Uterus (tissue), 3 donors: ENCODE measurements at regions not wholly inside any gene's neighbourhood (a gene's known extent, or its start where the extent isn't known, plus 50 kb on each side); places are given as distances from the start of the nearest gene placed in this dataset.

Source experiments
- DNase-seq, 2 donors: peaks; one replicate each; pipeline ENCODE4 v3.0.0-alpha.2; 2019 to 2020
- H3K27ac ChIP-seq, 2 donors: fragments of 200-600 bp; sonication (generic); 1 replicate in 1 of 2; 2 replicates in 1 of 2; pipeline ENCODE4 v1.5.1; 2016 to 2018
- H3K27me3 ChIP-seq, 2 donors: fragments of 200-600 bp; sonication (generic); one replicate each; pipeline ENCODE4 v1.5.1; 2018 to 2019; ENCODE audit warnings: control low read depth in 1 of 2
- H3K36me3 ChIP-seq, 2 donors: fragments of 200-600 bp; sonication (generic); one replicate each; pipeline ENCODE4 v1.5.1; 2019; ENCODE audit warnings: control low read depth in 1 of 2
- H3K4me1 ChIP-seq, 2 donors: fragments of 200-600 bp; sonication (generic); one replicate each; pipeline ENCODE4 v1.5.1; 2018 to 2019; ENCODE audit warnings: control low read depth in 1 of 2
- H3K4me3 ChIP-seq, 2 donors: fragments of 200-600 bp; sonication (generic); 1 replicate in 1 of 2; 2 replicates in 1 of 2; pipeline ENCODE4 v1.5.1; 2018 to 2019; ENCODE audit warnings: mild to moderate bottlenecking in 1 of 2
- H3K9me3 ChIP-seq, 2 donors: fragments of 200-600 bp; sonication (generic); one replicate each; pipeline ENCODE4 v1.5.1; 2019; ENCODE audit warnings: control low read depth in 1 of 2
- CTCF ChIP-seq, 4 experiments: fragments of 200-600 bp in 2 of 4; fragments of 450-650 bp in 2 of 4; sonication (generic) in 2 of 4; IDR thresholded peaks; one replicate each; pipeline ENCODE4 v1.5.1; 2016 to 2019; ENCODE audit warnings: antibody characterized with exemption in 4 of 4, mild to moderate bottlenecking in 2 of 4, moderate library complexity in 1 of 4
- POLR2A ChIP-seq, 2 donors: fragments of 450-650 bp; IDR thresholded peaks; one replicate each; pipeline ENCODE4 v1.6.1; 2016; ENCODE audit warnings: antibody characterized with exemption in 2 of 2, mild to moderate bottlenecking in 1 of 2, moderate library complexity in 1 of 2
- intact Hi-C: fragments of 100-400 bp; cut with DNase I; formaldehyde crosslinking; loops from one replicate; pipeline ENCODE4 v1.15.1; 2023; ENCODE audit warnings: low total_unique reads
- donor health status: DM: yes; HTN: yes; CAD: no.

GRCh38 chr9:86695910-86696424 is 251.3 kb downstream of the GAS1 start:
- intact Hi-C loops, result no loop called here
- H3K27ac ChIP-seq, result peak overlapping the region in 1 of 2 donors; percentile 10
- no peaks in the 10 kb centered on the region for H3K36me3 ChIP-seq
- peaks cover 0 to 15% of the 10 kb centered on the region in 2 donors for H3K4me1 ChIP-seq
- TF ChIP-seq CTCF (IDR thresholded peaks at IDR 0.05), result no peak
- TF ChIP-seq POLR2A (IDR thresholded peaks at IDR 0.05), result no peak
- no peak for DNase-seq
- no peak overlapping the region for H3K4me3 ChIP-seq
- no peaks in the 10 kb centered on the region for H3K9me3 ChIP-seq
- no peaks in the 10 kb centered on the region for H3K27me3 ChIP-seq

GRCh38 chr9:86690034-86690433 is 257.3 kb downstream of the GAS1 start:
- H3K4me3 ChIP-seq, result no peak overlapping the region
- no peaks in the 10 kb centered on the region for H3K36me3 ChIP-seq
- DNase-seq, result no peak
- H3K27me3 ChIP-seq, result no peaks in the 10 kb centered on the region
- intact Hi-C loops, result no loop called here
- no peaks in the 10 kb centered on the region for H3K9me3 ChIP-seq
- H3K27ac ChIP-seq, result no peak overlapping the region
- TF ChIP-seq POLR2A (IDR thresholded peaks at IDR 0.05), result no peak
- no peak for TF ChIP-seq CTCF (IDR thresholded peaks at IDR 0.05)
- no peaks in the 10 kb centered on the region for H3K4me1 ChIP-seq

DNA sequence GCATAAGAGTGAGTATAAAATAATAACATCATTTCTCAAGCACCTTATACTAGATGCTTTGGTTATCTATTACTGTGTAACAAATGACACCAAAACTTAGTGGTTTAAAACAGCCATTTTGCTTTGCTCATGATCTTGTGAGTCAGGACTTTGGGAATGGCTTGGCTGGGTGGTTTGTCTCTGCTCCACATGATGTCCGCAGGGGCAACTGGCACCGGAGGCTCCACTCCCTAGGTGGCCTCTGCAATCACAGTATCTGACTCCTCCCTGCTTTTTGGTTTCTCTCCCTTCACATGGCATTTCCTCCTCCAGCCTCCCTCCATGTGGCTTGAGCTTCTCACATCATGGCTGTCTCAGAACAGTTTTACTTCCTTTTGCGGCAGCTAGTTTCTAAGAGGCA is 259.5 kb downstream of the GAS1 start:
- TF ChIP-seq POLR2A (IDR thresholded peaks at IDR 0.05) (no peak), CTCF (IDR thresholded peaks at IDR 0.05) (no peak)
- Histone ChIP-seq H3K4me1 (peaks cover 0 to 7% of the 10 kb centered on the region in 2 donors), H3K36me3 (no peaks in the 10 kb centered on the region), H3K4me3 (no peak overlapping the region), H3K9me3 (no peaks in the 10 kb centered on the region), H3K27ac (no peak overlapping the region), H3K27me3 (no peaks in the 10 kb centered on the region)
- intact Hi-C loops, result no loop called here
- no peak for DNase-seq

GRCh38 chr9:86685556-86685955 is 261.8 kb downstream of the GAS1 start:
- TF ChIP-seq CTCF (IDR thresholded peaks at IDR 0.05) (no peak), POLR2A (IDR thresholded peaks at IDR 0.05) (no peak)
- Histone ChIP-seq H3K36me3 (no peaks in the 10 kb centered on the region), H3K4me3 (no peak overlapping the region), H3K27me3 (no peaks in the 10 kb centered on the region), H3K9me3 (no peaks in the 10 kb centered on the region), H3K4me1 (peaks cover 0 to 7% of the 10 kb centered on the region in 2 donors), H3K27ac (no peak overlapping the region)
- intact Hi-C loops, result no loop called here
- no peak for DNase-seq

DNA sequence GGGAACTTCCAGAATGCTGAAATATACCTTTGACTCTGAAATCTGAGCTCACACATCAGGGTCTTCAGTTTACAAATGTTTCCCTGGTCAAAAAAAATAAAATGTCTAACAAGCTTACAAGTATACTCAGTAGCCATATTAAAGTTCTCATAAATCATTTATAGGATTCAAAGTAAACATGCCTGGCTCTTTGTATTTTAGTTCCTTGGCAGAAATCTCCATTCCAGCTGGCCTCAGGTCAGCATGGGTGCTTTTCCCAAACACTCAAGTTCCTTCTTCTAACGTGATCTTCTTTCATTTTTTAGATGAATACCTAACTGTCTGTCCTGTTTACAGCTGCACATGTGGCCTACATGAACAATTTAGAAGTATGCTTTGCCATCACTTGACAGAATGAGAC is 263.2 kb downstream of the GAS1 start:
- Histone ChIP-seq H3K36me3 (no peaks in the 10 kb centered on the region), H3K27me3 (no peaks in the 10 kb centered on the region), H3K9me3 (no peaks in the 10 kb centered on the region), H3K4me3 (no peak overlapping the region), H3K27ac (peak overlapping the region; percentile 44 to 46), H3K4me1 (peaks cover 0 to 7% of the 10 kb centered on the region in 2 donors)
- intact Hi-C loops, result no loop called here
- DNase-seq, result no peak
- TF ChIP-seq POLR2A (IDR thresholded peaks at IDR 0.05) (no peak), CTCF (IDR thresholded peaks at IDR 0.05) (no peak)
